ENCODE measurements at regions not wholly inside any gene's neighbourhood (a gene's known extent, or its start where the extent isn't known, plus 50 kb on each side); places are given as distances from the start of the nearest gene placed in this dataset.

DNA sequence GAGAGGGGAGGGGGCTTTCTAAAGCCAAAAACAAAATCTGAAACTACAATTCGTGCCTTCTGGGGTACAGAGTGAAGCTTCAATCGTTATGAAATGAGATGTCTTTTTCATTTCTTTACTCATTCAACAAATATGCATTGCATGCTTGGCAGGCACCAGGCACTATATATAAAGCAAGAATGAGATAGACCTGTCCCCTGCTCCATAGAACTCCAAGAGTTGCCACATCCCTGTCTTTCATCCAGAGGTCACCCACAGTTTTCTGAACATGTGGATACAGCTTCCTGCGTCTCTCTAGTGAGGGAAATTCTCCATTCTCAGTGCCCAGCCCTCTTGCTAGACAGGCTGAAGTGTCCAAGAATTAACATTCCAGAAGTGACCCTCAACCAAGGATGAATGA lies 343.2 kb upstream of the MAF start:
- TF ChIP-seq, protein P1, sequence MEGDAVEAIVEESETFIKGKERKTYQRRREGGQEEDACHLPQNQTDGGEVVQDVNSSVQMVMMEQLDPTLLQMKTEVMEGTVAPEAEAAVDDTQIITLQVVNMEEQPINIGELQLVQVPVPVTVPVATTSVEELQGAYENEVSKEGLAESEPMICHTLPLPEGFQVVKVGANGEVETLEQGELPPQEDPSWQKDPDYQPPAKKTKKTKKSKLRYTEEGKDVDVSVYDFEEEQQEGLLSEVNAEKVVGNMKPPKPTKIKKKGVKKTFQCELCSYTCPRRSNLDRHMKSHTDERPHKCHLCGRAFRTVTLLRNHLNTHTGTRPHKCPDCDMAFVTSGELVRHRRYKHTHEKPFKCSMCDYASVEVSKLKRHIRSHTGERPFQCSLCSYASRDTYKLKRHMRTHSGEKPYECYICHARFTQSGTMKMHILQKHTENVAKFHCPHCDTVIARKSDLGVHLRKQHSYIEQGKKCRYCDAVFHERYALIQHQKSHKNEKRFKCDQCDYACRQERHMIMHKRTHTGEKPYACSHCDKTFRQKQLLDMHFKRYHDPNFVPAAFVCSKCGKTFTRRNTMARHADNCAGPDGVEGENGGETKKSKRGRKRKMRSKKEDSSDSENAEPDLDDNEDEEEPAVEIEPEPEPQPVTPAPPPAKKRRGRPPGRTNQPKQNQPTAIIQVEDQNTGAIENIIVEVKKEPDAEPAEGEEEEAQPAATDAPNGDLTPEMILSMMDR (IDR thresholded peaks at IDR 0.05; ENCODE audit: extremely low read depth in 1 of 2, insufficient read depth in 1 of 2, low read depth in 1 of 2, low read length in 2 of 2) = no peak
- TF ChIP-seq EZH2 (IDR thresholded peaks at IDR 0.05; ENCODE audit: borderline replicate concordance, low read depth, low read length, severe bottlenecking) (no peak), MAX (IDR thresholded peaks at IDR 0.05; ENCODE audit: insufficient read depth, insufficient read length) (no peak), FOS (IDR thresholded peaks at IDR 0.05; ENCODE audit: borderline replicate concordance, insufficient read depth, low read length) (no peak), MYC (IDR thresholded peaks at IDR 0.05; ENCODE audit: low read depth, low read length) (no peak), POLR2AphosphoS5 (IDR thresholded peaks at IDR 0.05; ENCODE audit: insufficient read depth, low read depth, low read length) (no peak), POLR2A (IDR thresholded peaks at IDR 0.05; ENCODE audit: low read depth, low read length) (no peak), GATA2 (IDR thresholded peaks at IDR 0.05; ENCODE audit: insufficient read depth, insufficient read length, low read depth, low read length) (no peak), JUN (IDR thresholded peaks at IDR 0.05; ENCODE audit: borderline replicate concordance, insufficient read depth, insufficient read length, low read depth) (no peak)

Data from endothelial cell of umbilical vein (primary cell).